GM21717 (cell line): ENCODE measurements at regions not wholly inside any gene's neighbourhood (a gene's known extent, or its start where the extent isn't known, plus 50 kb on each side); places are given as distances from the start of the nearest gene placed in this dataset.

Experiments
- ATAC-seq: cut with Tn5 transposase; IDR thresholded peaks from one replicate; pipeline ENCODE4 v1.9.1; 2021; ENCODE audit warnings: mild to moderate bottlenecking, moderate library complexity; ENCODE audit not compliant: unreplicated experiment

- no peak for ATAC-seq
Measured at GRCh38 chr6:19972221-19972620, 135.1 kb downstream of the ID4 start.

- ATAC-seq, result no peak
Measured at GRCh38 chr6:19976411-19977129, 139.4 kb downstream of the ID4 start.

DNA sequence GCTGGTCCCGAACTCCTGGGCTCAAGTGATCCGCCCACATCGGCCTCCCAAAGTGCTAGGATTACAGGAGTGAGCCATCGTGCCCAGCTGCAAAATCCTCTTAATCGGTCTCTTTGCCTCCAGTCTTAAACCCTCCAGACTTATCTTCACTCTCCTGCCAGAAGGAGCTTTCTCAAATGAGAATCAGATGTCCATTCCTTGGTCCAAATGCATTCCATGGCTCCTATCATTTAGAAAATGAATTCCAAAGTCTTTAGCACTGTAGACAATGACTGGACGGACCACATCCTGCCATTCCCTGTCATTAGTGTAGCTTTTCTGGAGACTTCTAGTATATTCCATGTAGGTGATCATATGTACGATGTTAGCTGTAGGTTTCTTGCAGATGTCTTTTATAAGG, 141.9 kb downstream of the ID4 start:
- no peak for ATAC-seq

GRCh38 chr6:19979986-19980385, 142.8 kb downstream of the ID4 start:
- ATAC-seq, result no peak

DNA sequence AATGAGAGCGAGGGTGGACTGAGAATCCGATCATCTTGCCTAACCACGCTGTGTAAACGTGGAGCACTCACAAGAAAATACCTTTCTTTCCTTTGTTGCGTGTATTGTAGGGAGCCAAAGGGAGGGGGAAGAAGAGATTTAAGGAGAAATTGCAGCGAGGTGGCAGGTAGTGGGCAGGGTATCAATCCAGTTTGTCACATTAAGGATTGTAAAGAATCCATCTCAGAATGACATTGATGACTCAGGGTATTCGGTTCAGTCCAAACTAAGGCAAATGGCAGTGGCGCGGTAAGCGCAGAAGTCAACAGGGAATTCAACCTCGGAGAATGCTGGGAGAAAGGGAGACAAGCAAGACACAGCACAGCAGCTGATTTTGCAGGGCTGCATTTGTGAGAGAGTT, 146.2 kb downstream of the ID4 start:
- ATAC-seq, result no peak

- no peak for ATAC-seq
Measured at GRCh38 chr6:19986691-19987438, 149.7 kb downstream of the ID4 start.

DNA sequence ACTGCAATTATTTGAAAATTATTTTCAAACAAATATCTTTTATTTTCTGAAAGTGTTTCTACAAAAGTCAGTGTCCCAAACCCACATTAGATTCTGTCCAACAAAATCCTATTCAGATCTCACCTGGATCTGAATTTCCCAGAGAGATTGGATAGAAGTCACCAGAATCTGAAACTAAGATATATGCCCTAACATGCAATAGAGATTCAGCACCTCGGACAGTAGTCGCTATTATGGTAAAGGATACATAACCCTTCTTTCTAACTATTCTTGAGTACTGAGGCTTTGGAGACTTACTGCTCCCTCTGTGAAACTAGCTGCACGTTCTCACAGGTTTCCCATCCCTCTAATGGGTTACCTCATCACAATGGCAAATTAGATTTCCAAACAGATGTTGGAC, 151.4 kb downstream of the ID4 start:
- ATAC-seq, result no peak

DNA sequence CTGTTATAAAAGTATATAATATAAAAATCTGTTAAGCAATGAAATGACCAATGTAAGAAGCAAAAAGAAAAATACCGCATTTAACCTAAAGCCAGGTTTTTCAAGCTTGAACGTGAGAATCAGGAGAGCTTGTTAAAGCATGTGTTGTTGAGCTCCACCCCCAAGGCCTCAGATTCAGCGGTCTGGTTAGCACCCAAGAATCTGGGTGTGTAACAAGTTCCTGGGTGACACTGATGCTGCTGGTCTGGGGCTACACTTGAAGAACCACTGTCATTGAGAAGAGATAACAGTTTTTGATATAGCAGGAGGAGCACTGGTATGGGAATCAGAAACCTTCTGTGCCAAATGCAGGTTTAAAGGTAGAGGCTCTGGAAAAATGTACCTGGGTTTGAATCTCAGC, 154.0 kb downstream of the ID4 start:
- ATAC-seq, result no peak

GRCh38 chr6:19994909-19995308, 157.7 kb downstream of the ID4 start:
- no peak for ATAC-seq

DNA sequence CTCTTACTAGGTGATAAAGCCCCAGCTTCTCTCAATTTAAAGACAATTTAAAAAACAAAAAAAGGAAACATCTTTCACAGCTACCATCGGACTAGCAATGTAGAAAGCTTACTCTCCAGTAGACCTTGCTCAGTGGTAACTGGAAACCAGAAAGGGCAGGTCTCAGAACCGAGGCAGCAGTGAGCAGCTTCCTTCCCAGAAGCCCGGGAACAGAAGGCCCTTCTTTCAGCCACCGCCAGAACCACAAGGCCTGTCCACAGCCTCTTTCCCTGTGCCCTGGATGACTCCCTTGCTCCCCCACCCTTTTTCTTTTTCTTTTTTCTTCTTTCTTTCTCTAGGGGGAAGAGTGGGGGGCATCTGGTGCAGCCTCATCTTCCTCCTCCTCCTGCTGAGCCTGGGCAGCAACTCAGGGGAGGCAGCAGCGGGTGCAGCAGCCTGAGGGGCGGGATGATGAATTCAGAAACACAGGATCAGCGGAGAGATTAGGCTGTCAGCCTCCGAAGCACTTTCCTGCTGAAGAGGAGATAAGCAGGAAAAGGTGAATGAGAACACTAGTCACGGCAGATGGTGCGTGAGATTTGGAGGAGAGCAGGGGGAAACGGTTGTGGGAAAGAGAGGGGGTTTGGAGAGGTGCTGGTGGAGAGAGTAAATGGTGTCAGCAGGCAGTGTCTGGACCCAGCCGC, 158.5 kb downstream of the ID4 start:
- no peak for ATAC-seq

- no peak for ATAC-seq
Measured at GRCh38 chr6:19997104-19997503, 159.9 kb downstream of the ID4 start.

DNA sequence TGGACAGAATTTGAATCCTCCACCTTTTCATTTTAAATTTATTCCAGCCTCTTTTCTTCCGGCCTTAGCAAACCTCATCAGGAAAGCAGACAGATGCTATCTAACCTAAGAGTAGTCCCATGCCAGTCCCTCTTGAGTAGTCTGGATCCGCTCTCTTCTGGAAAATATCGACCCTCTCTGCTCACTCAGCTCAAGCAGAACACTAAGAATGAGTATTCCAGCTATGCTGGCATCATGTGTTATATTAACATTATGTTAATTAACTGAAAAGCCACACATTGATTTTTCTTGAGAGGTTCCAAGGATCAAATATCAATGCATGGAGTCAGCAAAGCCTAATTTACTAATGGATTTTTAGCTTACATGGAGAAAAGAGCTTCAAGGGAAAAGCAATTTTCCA, 161.4 kb downstream of the ID4 start:
- no peak for ATAC-seq

GRCh38 chr6:19999319-20000191, 162.4 kb downstream of the ID4 start:
- peak; percentile 96 for ATAC-seq

GRCh38 chr6:20001286-20001685, 164.1 kb downstream of the ID4 start:
- ATAC-seq, result no peak

GRCh38 chr6:20006037-20006436, 168.9 kb downstream of the ID4 start:
- no peak for ATAC-seq

GRCh38 chr6:20008131-20008530, 171.0 kb downstream of the ID4 start:
- ATAC-seq, result no peak

- no peak for ATAC-seq
Measured at GRCh38 chr6:20013066-20013861, 176.1 kb downstream of the ID4 start.

DNA sequence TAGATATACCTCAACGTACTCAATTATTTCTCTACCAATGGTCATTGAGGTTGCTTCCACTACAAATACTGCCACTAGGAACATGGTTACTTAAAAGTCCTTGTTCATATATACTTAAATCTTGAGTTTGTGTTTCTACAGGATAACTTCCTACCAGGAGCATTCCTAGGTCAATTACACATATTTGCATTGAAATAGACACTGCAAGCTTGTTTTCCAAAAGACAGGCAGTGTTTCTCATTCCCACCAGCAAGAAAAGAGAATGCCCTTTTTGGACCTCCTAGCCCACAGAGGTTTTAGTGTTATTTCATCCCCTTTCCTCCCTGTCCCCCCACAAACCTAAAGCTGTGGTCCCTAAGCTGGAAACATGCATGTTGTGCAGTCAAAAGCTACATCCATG, 177.3 kb downstream of the ID4 start:
- no peak for ATAC-seq

GRCh38 chr6:20020526-20020925, 183.4 kb downstream of the ID4 start:
- no peak for ATAC-seq

DNA sequence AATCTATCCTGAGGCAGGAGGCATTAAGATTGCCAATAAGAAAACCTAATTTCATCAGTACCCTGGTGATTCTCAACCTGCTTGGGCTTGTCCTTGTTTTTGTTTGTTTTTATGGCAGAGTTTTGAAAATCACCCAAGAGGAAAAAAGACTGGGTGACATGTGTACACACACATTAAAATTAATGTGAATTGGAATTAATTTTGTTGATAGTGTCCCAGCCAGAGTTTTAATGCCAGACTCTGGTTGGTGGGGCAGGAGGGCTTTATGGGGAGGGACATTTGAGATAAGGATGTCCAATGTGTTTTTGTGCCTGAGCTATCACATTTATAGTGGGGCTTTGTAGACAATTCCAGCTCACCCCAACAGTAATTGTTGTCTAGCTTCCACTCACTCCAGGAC, 184.6 kb downstream of the ID4 start:
- ATAC-seq, result no peak
